ENCODE measurements at regions not wholly inside any gene's neighbourhood (a gene's known extent, or its start where the extent isn't known, plus 50 kb on each side); places are given as distances from the start of the nearest gene placed in this dataset.

- TF ChIP-seq CTCF (IDR thresholded peaks at IDR 0.05) = no peak
- no peak for TF ChIP-seq POLR2A (IDR thresholded peaks at IDR 0.05)
- intact Hi-C loops (cut with DNase I; ENCODE audit: low total_unique reads) = no loop called here
- DNase-seq (ENCODE audit: low spot score in 2 of 2) = no peak
- H3K4me3 ChIP-seq (ENCODE audit: low read depth, poor library complexity, severe bottlenecking) = no peak overlapping the region
- 59 to 60% methylated on average over 1 of the region's 1 CpG for WGBS, 2 donors
Measured at GRCh38 chr20:12179692-12180091, 262.0 kb downstream of the BTBD3 start.

GRCh38 chr20:12180107-12180661 lies 262.5 kb downstream of the BTBD3 start:
- no peak for DNase-seq (ENCODE audit: low spot score in 2 of 2)
- intact Hi-C loops (cut with DNase I; ENCODE audit: low total_unique reads) = no loop called here
- WGBS, 2 donors = 76 to 79% methylated on average over 5 of the region's 5 CpGs
- no peak overlapping the region for H3K4me3 ChIP-seq (ENCODE audit: low read depth, poor library complexity, severe bottlenecking)
- TF ChIP-seq POLR2A (IDR thresholded peaks at IDR 0.05) (no peak), CTCF (IDR thresholded peaks at IDR 0.05) (no peak)

GRCh38 chr20:12198281-12198680 lies 280.6 kb downstream of the BTBD3 start:
- intact Hi-C loops (cut with DNase I; ENCODE audit: low total_unique reads) = no loop called here
- TF ChIP-seq CTCF (IDR thresholded peaks at IDR 0.05) = no peak
- DNase-seq (ENCODE audit: low spot score in 2 of 2) = no peak
- no peak overlapping the region for H3K4me3 ChIP-seq (ENCODE audit: low read depth, poor library complexity, severe bottlenecking)

- DNase-seq (ENCODE audit: low spot score in 2 of 2) = no peak
- 61 to 66% methylated on average over 5 of the region's 5 CpGs for WGBS, 2 donors
- H3K4me3 ChIP-seq (ENCODE audit: low read depth, poor library complexity, severe bottlenecking) = no peak overlapping the region
- intact Hi-C loops (cut with DNase I; ENCODE audit: low total_unique reads) = no loop called here
- TF ChIP-seq CTCF (IDR thresholded peaks at IDR 0.05) = no peak
- no peak for TF ChIP-seq POLR2A (IDR thresholded peaks at IDR 0.05)
Measured at GRCh38 chr20:12199703-12200102, 282.0 kb downstream of the BTBD3 start.

- WGBS, 2 donors = 55 to 69% methylated on average over 5 of the region's 5 CpGs
- no peak overlapping the region for H3K4me3 ChIP-seq (ENCODE audit: low read depth, poor library complexity, severe bottlenecking)
- no peak for DNase-seq (ENCODE audit: low spot score in 2 of 2)
- intact Hi-C loops (cut with DNase I; ENCODE audit: low total_unique reads) = no loop called here
- no peak for TF ChIP-seq CTCF (IDR thresholded peaks at IDR 0.05)
- TF ChIP-seq POLR2A (IDR thresholded peaks at IDR 0.05) = no peak
Measured at GRCh38 chr20:12201289-12201991, 283.7 kb downstream of the BTBD3 start.

GRCh38 chr20:12203399-12203798 lies 285.7 kb downstream of the BTBD3 start:
- intact Hi-C loops (cut with DNase I; ENCODE audit: low total_unique reads) = no loop called here
- no peak overlapping the region for H3K4me3 ChIP-seq (ENCODE audit: low read depth, poor library complexity, severe bottlenecking)
- TF ChIP-seq CTCF (IDR thresholded peaks at IDR 0.05) (no peak), POLR2A (IDR thresholded peaks at IDR 0.05) (no peak)
- no peak for DNase-seq (ENCODE audit: low spot score in 2 of 2)

Data from lower leg skin (tissue), 4 donors.